ENCODE measurements at regions not wholly inside any gene's neighbourhood (a gene's known extent, or its start where the extent isn't known, plus 50 kb on each side); places are given as distances from the start of the nearest gene placed in this dataset.
"Not testable (repeated sequence)": the region's sequence is repeated elsewhere in the genome, so short reads cannot be mapped to it uniquely, and the experiment has no call there.

DNA sequence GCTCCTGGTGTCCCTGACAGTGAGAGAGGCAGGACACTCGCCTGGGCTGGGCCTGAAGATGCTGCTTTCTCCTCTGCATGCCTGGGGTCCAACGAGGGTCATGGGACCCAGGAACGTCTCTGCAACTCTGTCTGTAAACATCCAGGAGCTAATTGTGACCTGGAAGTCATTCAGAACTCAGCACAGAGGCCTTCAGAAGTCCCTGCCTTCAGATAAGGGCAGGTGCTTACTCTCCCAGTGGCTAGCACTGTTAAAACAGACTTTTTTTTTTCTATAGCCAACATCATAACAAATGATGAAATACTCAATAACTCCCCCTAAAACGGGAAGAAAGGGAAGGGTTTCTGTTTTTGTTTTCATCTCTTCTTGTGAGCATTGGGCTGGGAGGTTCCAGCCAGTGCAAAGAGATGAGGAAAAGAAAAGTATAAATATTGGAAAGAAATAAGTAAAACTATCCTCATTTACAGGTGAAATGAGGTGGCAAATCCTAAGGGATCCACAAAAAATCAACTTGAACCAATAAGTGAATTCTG lies 118.3 kb upstream of the FAM20C start:
- in situ Hi-C loops (cut with HindIII; ENCODE audit: low pct_ligation_motif_present, low sequenced_read_pairs); H3K36me3 ChIP-seq (replicated peaks); DNase-seq; H3K27ac ChIP-seq; H3K4me3 ChIP-seq (ENCODE audit: low read depth, low read length); H3K27me3 ChIP-seq (replicated peaks): not testable (repeated sequence)

DNA sequence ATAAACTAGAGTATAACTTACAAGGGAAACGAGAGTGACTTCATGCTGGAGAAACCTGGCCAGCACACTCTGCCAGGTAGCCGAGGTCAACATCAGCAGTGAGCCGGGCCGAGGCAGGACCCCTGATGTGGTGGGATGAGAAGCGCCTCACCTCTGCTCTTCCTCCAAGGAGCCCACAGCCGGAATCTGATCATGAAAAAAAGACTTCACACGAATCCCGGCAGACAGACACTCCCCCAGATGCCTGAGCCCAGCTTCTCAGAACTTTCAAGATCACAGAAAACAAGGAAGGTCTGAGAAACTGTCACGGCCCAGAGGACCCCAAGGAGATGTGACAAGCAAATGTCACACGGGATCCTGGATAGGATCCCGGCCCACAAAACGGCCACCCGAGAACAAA lies 116.9 kb upstream of the FAM20C start:
- in situ Hi-C loops (cut with HindIII; ENCODE audit: low pct_ligation_motif_present, low sequenced_read_pairs); H3K4me3 ChIP-seq (ENCODE audit: low read depth, low read length): not testable (repeated sequence)

DNA sequence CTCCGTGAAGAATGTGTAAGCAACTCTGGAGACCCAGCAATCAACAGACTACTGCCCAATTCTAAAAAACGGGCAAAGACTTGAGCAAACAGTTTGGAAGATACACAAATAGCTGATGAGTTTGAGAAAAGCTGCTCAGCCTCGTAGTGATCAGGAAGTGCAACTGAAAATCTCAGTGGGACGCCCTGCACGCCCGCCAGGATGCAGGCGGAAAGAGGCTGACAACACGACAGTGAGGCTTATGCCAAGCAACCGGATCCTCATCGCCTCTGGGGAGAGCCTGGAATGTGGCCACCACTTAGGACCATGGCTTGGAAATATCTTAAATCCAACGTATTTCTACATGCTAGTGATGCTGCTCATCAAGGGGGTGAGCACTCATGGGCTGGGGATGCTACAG lies 116.2 kb upstream of the FAM20C start:
- H3K27me3 ChIP-seq (replicated peaks); H3K4me3 ChIP-seq (ENCODE audit: low read depth, low read length); H3K36me3 ChIP-seq (replicated peaks); in situ Hi-C loops (cut with HindIII; ENCODE audit: low pct_ligation_motif_present, low sequenced_read_pairs); DNase-seq; H3K27ac ChIP-seq: not testable (repeated sequence)

More for the DNA sequence above, 116.9 kb upstream of the FAM20C start:
- not testable (repeated sequence) for DNase-seq; H3K27me3 ChIP-seq (replicated peaks); H3K36me3 ChIP-seq (replicated peaks); H3K27ac ChIP-seq

DNA sequence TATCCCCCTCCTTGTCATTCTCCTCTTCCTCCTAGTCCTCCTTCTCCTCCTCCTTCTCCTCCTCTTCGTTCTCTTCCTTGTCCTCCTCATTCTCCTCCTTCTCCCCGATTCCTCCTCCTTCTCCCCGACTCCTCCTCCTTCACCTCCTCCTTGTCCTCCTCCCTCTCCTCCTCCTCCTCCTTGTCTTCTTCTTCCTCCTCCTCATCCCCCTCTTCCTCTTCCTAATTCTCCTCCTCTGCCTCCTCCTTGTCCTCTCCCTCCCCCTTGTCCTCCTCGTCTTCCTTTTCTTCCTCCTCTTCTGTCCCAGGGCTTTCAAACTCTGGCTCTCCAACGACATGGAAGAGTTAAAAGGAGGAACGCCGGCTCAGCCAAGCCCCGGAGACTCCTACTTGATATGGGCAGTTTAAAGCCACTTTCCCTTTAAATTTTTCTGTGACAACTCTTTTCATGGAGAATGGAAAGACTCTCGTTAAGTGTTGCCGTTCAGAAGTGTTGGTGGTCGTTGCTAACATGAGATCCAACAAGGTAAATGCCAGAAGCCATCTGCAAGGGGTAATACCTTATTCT lies 115.5 kb upstream of the FAM20C start:
- H3K36me3 ChIP-seq (replicated peaks); H3K4me3 ChIP-seq (ENCODE audit: low read depth, low read length); H3K27ac ChIP-seq; in situ Hi-C loops (cut with HindIII; ENCODE audit: low pct_ligation_motif_present, low sequenced_read_pairs); H3K27me3 ChIP-seq (replicated peaks); DNase-seq: not testable (repeated sequence)

DNA sequence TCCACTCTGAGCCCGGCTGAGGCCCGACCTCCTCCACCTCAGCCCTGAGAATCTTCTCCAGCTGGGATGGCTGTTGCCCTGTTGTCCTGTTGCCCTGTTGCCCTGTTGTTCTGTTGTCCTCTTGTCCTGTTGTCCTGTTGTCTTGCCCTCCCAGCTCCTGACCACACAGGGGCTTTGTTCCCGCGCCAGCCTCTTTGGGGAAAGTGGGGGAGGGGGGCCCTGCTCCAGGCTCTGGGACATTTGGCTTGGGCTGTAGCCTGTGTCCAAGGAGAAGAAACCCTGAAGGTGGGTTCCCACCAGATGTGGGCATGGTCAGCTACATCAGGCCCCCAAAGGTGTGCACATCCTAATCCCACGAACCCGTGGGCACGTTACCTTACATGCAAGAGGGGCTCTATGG lies 113.5 kb upstream of the FAM20C start:
- in situ Hi-C loops (cut with HindIII; ENCODE audit: low pct_ligation_motif_present, low sequenced_read_pairs); H3K4me3 ChIP-seq (ENCODE audit: low read depth, low read length); H3K27ac ChIP-seq; H3K36me3 ChIP-seq (replicated peaks); DNase-seq; H3K27me3 ChIP-seq (replicated peaks): not testable (repeated sequence)

DNA sequence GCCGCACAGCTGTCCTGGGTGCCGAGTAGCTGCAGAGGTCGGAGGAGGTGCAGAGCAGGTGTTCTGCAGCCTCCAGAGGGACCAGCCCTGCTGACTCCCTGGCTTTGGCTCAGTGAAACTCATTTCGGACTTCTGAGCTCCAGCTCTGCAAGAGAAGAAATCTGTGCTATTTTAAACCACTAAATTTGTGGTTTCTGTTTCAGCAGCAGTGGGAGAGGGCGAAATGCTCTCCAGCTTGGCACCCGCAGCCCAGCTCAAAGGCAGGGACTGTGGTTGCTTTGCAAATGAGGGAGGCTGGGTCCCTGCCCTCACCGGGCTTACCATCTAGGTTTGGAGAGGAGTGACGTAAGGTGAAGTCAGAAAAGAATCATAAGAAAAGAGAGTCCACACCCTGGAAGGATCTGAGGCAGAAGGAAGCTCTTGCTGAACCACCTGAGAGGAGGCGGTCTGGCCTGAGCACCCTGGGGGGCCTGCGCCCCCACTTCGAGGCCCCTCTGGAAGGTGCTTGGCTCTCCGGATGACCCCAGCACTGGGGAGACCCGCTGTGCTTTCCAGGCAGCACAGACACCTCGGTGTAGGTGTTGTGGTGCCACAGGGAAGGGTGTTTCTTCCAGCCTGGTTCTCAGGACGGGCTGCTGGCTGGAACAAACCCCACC lies 112.8 kb upstream of the FAM20C start:
- DNase-seq; in situ Hi-C loops (cut with HindIII; ENCODE audit: low pct_ligation_motif_present, low sequenced_read_pairs); H3K36me3 ChIP-seq (replicated peaks); H3K27ac ChIP-seq; H3K27me3 ChIP-seq (replicated peaks); H3K4me3 ChIP-seq (ENCODE audit: low read depth, low read length): not testable (repeated sequence)

DNA sequence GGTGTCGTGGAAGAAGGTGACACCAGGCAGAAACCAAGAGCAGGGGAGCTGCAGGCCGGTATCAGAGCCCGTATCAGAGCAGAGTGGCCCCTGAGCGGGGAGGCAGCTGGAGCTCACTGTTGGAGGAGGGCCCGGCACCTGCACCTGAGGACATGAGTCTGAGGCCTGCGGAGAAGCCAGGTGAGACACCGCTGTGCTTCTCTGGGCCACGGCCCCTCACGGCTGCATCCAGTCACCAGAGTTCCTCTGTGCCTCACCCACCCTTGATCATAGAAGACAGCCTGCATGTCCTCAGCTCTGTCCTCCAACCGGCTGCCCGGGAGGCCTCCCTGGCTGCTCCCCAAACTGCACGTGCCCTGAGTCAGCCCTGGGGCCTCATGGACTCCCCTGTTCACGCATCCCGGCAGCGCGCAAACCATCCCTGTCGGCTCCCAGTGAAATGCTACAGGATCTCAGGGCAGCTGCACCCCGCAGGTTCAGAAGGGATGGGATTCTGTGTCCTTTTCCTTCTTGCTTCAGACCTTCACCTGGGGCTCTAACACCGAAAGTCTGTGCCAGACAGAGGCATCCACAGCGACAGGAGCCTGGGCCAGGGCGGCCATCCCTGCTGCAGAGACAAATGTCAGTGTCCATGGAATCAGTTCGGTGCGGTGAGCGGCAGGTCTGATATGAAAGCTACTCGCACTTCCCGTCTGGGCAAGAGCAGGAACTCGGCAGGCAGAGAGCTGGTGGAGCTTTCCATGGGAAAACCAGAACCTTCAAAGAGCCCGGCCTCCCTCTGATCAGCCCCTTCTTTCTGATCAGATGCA lies 111.9 kb upstream of the FAM20C start:
- DNase-seq: no peak
- H3K27ac ChIP-seq: no peak overlapping the region
- TF ChIP-seq, protein P1, sequence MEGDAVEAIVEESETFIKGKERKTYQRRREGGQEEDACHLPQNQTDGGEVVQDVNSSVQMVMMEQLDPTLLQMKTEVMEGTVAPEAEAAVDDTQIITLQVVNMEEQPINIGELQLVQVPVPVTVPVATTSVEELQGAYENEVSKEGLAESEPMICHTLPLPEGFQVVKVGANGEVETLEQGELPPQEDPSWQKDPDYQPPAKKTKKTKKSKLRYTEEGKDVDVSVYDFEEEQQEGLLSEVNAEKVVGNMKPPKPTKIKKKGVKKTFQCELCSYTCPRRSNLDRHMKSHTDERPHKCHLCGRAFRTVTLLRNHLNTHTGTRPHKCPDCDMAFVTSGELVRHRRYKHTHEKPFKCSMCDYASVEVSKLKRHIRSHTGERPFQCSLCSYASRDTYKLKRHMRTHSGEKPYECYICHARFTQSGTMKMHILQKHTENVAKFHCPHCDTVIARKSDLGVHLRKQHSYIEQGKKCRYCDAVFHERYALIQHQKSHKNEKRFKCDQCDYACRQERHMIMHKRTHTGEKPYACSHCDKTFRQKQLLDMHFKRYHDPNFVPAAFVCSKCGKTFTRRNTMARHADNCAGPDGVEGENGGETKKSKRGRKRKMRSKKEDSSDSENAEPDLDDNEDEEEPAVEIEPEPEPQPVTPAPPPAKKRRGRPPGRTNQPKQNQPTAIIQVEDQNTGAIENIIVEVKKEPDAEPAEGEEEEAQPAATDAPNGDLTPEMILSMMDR (IDR thresholded peaks at IDR 0.05; ENCODE audit: low read depth, low read length, missing control alignments): no peak
- H3K27me3 ChIP-seq (replicated peaks): no peaks in the 10 kb centered on the region
- in situ Hi-C loops (cut with HindIII; ENCODE audit: low pct_ligation_motif_present, low sequenced_read_pairs): no loop called here
- no peak overlapping the region for H3K4me3 ChIP-seq (ENCODE audit: low read depth, low read length)
- no peaks in the 10 kb centered on the region for H3K36me3 ChIP-seq (replicated peaks)

DNA sequence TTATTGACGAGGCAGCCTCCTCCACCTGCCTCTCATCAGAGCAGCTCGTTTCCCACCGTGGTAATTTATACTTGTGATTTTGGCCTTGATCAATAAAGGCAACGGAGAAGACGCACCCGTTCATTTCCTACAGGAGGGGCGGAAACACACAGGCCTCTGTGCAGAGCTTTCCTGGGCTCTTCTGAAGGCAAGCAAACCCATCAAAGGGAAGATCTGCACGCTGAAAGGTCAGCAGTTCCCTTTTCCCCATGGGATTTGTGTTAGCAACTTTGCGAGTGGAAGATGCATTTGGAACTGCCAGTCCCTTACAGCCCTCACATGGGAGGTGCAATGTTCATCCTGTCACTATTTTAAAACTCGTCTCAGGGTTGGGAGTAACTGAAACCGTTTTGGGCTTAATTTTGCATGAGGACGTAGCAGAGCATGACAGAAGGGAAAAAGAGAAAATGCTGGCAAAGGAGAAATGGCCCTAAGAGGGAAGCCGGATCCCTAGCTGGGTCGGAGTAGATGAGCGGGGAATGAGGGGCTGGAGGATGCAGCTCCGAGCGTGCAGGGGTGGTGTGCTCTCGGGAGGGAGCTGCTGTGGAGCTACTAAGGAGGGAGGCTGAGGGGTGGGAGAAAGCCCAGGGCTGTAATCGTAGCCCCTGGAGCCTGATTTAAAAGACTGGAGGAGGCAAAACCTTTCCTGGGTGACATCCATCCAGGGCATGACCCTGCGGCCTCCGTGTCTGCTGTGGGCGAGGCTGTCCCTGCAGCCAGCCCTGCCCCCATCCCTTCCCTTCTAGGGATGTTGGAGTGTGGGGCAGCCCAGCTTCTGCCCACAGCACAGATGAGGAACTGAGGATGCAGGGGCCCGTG lies 111.1 kb upstream of the FAM20C start:
- H3K36me3 ChIP-seq (replicated peaks): no peaks in the 10 kb centered on the region
- TF ChIP-seq, protein P1 (IDR thresholded peaks at IDR 0.05; ENCODE audit: low read depth, low read length, missing control alignments): no peak
- DNase-seq: no peak
- no peak overlapping the region for H3K4me3 ChIP-seq (ENCODE audit: low read depth, low read length)
- no peak overlapping the region for H3K27ac ChIP-seq
- in situ Hi-C loops (cut with HindIII; ENCODE audit: low pct_ligation_motif_present, low sequenced_read_pairs): no loop called here
- no peaks in the 10 kb centered on the region for H3K27me3 ChIP-seq (replicated peaks)
